ENCODE measurements at regions not wholly inside any gene's neighbourhood (a gene's known extent, or its start where the extent isn't known, plus 50 kb on each side); places are given as distances from the start of the nearest gene placed in this dataset.

- TF ChIP-seq, protein P1, sequence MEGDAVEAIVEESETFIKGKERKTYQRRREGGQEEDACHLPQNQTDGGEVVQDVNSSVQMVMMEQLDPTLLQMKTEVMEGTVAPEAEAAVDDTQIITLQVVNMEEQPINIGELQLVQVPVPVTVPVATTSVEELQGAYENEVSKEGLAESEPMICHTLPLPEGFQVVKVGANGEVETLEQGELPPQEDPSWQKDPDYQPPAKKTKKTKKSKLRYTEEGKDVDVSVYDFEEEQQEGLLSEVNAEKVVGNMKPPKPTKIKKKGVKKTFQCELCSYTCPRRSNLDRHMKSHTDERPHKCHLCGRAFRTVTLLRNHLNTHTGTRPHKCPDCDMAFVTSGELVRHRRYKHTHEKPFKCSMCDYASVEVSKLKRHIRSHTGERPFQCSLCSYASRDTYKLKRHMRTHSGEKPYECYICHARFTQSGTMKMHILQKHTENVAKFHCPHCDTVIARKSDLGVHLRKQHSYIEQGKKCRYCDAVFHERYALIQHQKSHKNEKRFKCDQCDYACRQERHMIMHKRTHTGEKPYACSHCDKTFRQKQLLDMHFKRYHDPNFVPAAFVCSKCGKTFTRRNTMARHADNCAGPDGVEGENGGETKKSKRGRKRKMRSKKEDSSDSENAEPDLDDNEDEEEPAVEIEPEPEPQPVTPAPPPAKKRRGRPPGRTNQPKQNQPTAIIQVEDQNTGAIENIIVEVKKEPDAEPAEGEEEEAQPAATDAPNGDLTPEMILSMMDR (IDR thresholded peaks at IDR 0.05) = no peak
Observed at GRCh38 chr5:159697530-159697929, 218.8 kb upstream of the ADRA1B start.

GRCh38 chr5:159698322-159698721 is 218.0 kb upstream of the ADRA1B start:
- TF ChIP-seq, protein P1 (IDR thresholded peaks at IDR 0.05) = no peak

DNA sequence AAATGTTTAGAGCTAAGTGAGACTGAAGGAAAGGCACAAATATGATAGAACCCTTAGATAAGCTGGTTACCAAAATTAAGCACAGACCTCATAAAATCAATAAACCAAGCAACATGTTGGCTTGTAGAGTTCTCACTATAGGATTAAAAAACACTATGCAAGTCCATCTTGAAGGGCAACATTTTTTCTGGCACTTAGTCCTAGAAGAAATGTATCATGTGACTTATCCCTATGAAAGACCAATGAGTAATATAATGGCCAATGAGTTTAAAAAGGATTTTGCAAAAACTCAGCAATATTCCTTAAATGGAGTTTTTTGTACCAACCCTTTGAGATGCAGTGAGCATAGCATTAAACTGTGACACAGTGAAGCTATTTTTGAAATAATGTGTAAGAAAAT is 216.3 kb upstream of the ADRA1B start:
- TF ChIP-seq, protein P1 (IDR thresholded peaks at IDR 0.05) = no peak

- TF ChIP-seq, protein P1 (IDR thresholded peaks at IDR 0.05) = no peak
Observed at GRCh38 chr5:159702301-159702700, 214.0 kb upstream of the ADRA1B start.

GRCh38 chr5:159702826-159703225 is 213.5 kb upstream of the ADRA1B start:
- TF ChIP-seq, protein P1 (IDR thresholded peaks at IDR 0.05) = no peak

- TF ChIP-seq, protein P1 (IDR thresholded peaks at IDR 0.05) = no peak
Observed at GRCh38 chr5:159704160-159704559, 212.1 kb upstream of the ADRA1B start.

GRCh38 chr5:159705948-159706347 is 210.3 kb upstream of the ADRA1B start:
- TF ChIP-seq, protein P1 (IDR thresholded peaks at IDR 0.05) = no peak

- TF ChIP-seq, protein P1 (IDR thresholded peaks at IDR 0.05) = no peak
Observed at GRCh38 chr5:159708090-159708489, 208.2 kb upstream of the ADRA1B start.

Measured in LNCAP (cell line).